ENCODE measurements at regions not wholly inside any gene's neighbourhood (a gene's known extent, or its start where the extent isn't known, plus 50 kb on each side); places are given as distances from the start of the nearest gene placed in this dataset.

GRCh38 chr6:95366414-95366813, 210.9 kb upstream of the MANEA start:
- CTCF ChIA-PET (ENCODE audit: partially characterized antibody): interaction anchor here (0.9 to 4.1 kb wide), 5 partner anchors 11 to 722 kb away, joined by 3 to 18 read pairs (median 9); no protein-coding TSS in a partner anchor
- no peak overlapping the region for H2BK120ac ChIP-seq (replicated peaks; ENCODE audit: low read depth, low read length)
- H3K27me3 ChIP-seq (replicated peaks in 1 of 4; ENCODE audit: control insufficient read depth in 3 of 4, extremely low read depth in 1 of 4, insufficient read depth in 3 of 4, low read length in 3 of 4): no peaks in the 10 kb centered on the region
- H3K36me3 ChIP-seq (ENCODE audit: control insufficient read depth in 2 of 4, insufficient read depth in 4 of 4, low read length in 3 of 4): no peaks in the 10 kb centered on the region
- H3K27ac ChIP-seq (ENCODE audit: low read depth, low read length): no peak overlapping the region
- H4K8ac ChIP-seq (ENCODE audit: extremely low read depth, insufficient read depth, low read length): no peak overlapping the region
- no peaks in the 10 kb centered on the region for H3K79me2 ChIP-seq (ENCODE audit: control insufficient read depth in 1 of 2, insufficient read depth in 2 of 2, low read length in 2 of 2)
- no peak overlapping the region for H2BK5ac ChIP-seq (ENCODE audit: low read depth, low read length)
- no peak overlapping the region for H2AFZ ChIP-seq (ENCODE audit: low read length)
- H2BK12ac ChIP-seq (ENCODE audit: low read depth, low read length): no peak overlapping the region
- no peaks in the 10 kb centered on the region for H3K23me2 ChIP-seq (ENCODE audit: low read depth, low read length)
- no peak overlapping the region for H2BK20ac ChIP-seq (ENCODE audit: low read length)
- H4K5ac ChIP-seq (ENCODE audit: insufficient read length, low read depth, low read length): no peak overlapping the region
- H3K4me1 ChIP-seq (replicated peaks in 1 of 4; ENCODE audit: control insufficient read depth in 3 of 4, insufficient read depth in 4 of 4, low read length in 3 of 4): peaks cover 0 to 9% (median 6%) of the 10 kb centered on the region in 4 experiments; a peak in 4 of 7 replicates
- no peak overlapping the region for H3K18ac ChIP-seq (ENCODE audit: extremely low read depth, low read length)
- no peak overlapping the region for H2BK15ac ChIP-seq (ENCODE audit: low read length)
- peak overlapping the region in 1 of 2 experiments; percentile 34; a peak in 1 of 4 replicates for H3K4me2 ChIP-seq (ENCODE audit: insufficient read depth in 1 of 2, low read depth in 2 of 2, low read length in 2 of 2)
- POLR2A ChIA-PET (ENCODE audit: partially characterized antibody): no interaction called here
- no peaks in the 10 kb centered on the region for H4K20me1 ChIP-seq (replicated peaks in 1 of 2; ENCODE audit: control insufficient read depth in 1 of 2, insufficient read depth in 2 of 2, low read length in 2 of 2)
- H2AK5ac ChIP-seq (ENCODE audit: low read depth, low read length): no peak overlapping the region
- H3K4me3 ChIP-seq (ENCODE audit: extremely low read depth in 1 of 4, insufficient read depth in 2 of 4, low read depth in 3 of 4, low read length in 4 of 4): no peak overlapping the region; a peak in 1 of 8 replicates
- no peak for DNase-seq (ENCODE audit: low read depth in 1 of 2, low spot score in 2 of 2)
- H3K14ac ChIP-seq (ENCODE audit: insufficient read length): no peak overlapping the region
- no peaks in the 10 kb centered on the region for H3K79me1 ChIP-seq (ENCODE audit: low read depth, low read length)
- H4K91ac ChIP-seq (replicated peaks; ENCODE audit: insufficient read length, low read length): no peak overlapping the region
- FAIRE-seq: no peak
- H3K4ac ChIP-seq (replicated peaks; ENCODE audit: insufficient read length, low read depth, low read length): no peak overlapping the region
- 87% methylated on average over 4 of the region's 4 CpGs; no CpG with 5 or more reads in 1 of the 2 experiments for WGBS, 2 experiments (ENCODE audit: extremely low coverage in 1 of 2, insufficient coverage in 1 of 2, insufficient read length in 1 of 2, insufficient replicate concordance in 2 of 2, low coverage in 1 of 2, low lambda C conversion rate in 2 of 2, missing lambda C conversion rate in 1 of 2)
- no peak overlapping the region for H3K56ac ChIP-seq (replicated peaks; ENCODE audit: insufficient read length, low read depth, low read length)
- H3K23ac ChIP-seq (ENCODE audit: insufficient read length): no peak overlapping the region
- H3K9ac ChIP-seq (replicated peaks in 1 of 4; ENCODE audit: extremely low read depth in 1 of 4, low read depth in 3 of 4, low read length in 3 of 4): no peak overlapping the region
- H3K9me3 ChIP-seq (ENCODE audit: insufficient read depth in 2 of 2, low read depth in 1 of 2, low read length in 1 of 2): no peaks in the 10 kb centered on the region
- no peak for TF ChIP-seq NANOG (IDR thresholded peaks at IDR 0.05; ENCODE audit: insufficient read depth, low read depth, low read length, poor library complexity, severe bottlenecking)
- no peak for TF ChIP-seq KDM4A (IDR thresholded peaks at IDR 0.05; ENCODE audit: low read depth, low read length, severe bottlenecking)
- no peak for TF ChIP-seq BCL11A (IDR thresholded peaks at IDR 0.05; ENCODE audit: low read depth in 2 of 2, low read length in 2 of 2)
- no peak for TF ChIP-seq CREB1 (IDR thresholded peaks at IDR 0.05)
- TF ChIP-seq SRF (IDR thresholded peaks at IDR 0.05; ENCODE audit: low read depth, low read length): no peak
- TF ChIP-seq BRCA1 (IDR thresholded peaks at IDR 0.05; ENCODE audit: low read depth, low read length): no peak
- TF ChIP-seq ZNF274 (IDR thresholded peaks at IDR 0.05; ENCODE audit: borderline replicate concordance, extremely low read depth, low read length): no peak
- no peak for TF ChIP-seq EP300 (IDR thresholded peaks at IDR 0.05; ENCODE audit: borderline replicate concordance in 1 of 2, low read depth in 2 of 2, low read length in 2 of 2)
- TF ChIP-seq BACH1 (IDR thresholded peaks at IDR 0.05; ENCODE audit: low read length): no peak
- TF ChIP-seq SP2 (IDR thresholded peaks at IDR 0.05; ENCODE audit: low read length): no peak
- no peak for TF ChIP-seq PHF8 (conservative IDR thresholded peaks at IDR 0.05; ENCODE audit: low read depth, low read length)
- TF ChIP-seq CHD2 (IDR thresholded peaks at IDR 0.05; ENCODE audit: low read length): no peak
- no peak for TF ChIP-seq TCF12 (IDR thresholded peaks at IDR 0.05; ENCODE audit: low read depth, low read length)
- no peak for TF ChIP-seq GABPA (IDR thresholded peaks at IDR 0.05; ENCODE audit: borderline replicate concordance, insufficient read depth, low read length)
- TF ChIP-seq CBX5 (IDR thresholded peaks at IDR 0.05; ENCODE audit: low read depth, low read length): no peak
- no peak for TF ChIP-seq NRF1 (IDR thresholded peaks at IDR 0.05; ENCODE audit: low read depth, low read length)
